Heart left ventricle (tissue), 16 donors: ENCODE measurements at regions not wholly inside any gene's neighbourhood (a gene's known extent, or its start where the extent isn't known, plus 50 kb on each side); places are given as distances from the start of the nearest gene placed in this dataset.

ENCODE experiments used
- ATAC-seq, 4 donors: fragments of 200-7000 bp; cut with Tn5 transposase; one replicate each; pipeline ENCODE4 v1.9.1; 2020 to 2022; ENCODE audit warnings: moderate library complexity in 4 of 4, mild to moderate bottlenecking in 3 of 4, moderate number of reproducible peaks in 1 of 4
- DNase-seq, 5 donors: peaks; one replicate each; pipeline ENCODE4 v3.0.0-alpha.2; 2020
- H3K27ac ChIP-seq, 12 donors: fragments of 200-600 bp; sonication (generic) in 4 of 12; one replicate each; pipeline versions ENCODE4 v1.5.0 to v1.8.0; 2016 to 2022; ENCODE audit warnings: mild to moderate bottlenecking in 2 of 12
- H3K27me3 ChIP-seq, 9 donors: fragments of 200-600 bp; sonication (generic) in 2 of 9; one replicate each; pipeline versions ENCODE4 v1.5.1 to v1.8.0; 2016 to 2022; ENCODE audit warnings: mild to moderate bottlenecking in 3 of 9
- H3K36me3 ChIP-seq, 9 donors: fragments of 200-600 bp; sonication (generic) in 2 of 9; one replicate each; pipeline versions ENCODE4 v1.5.0 to v1.8.0; 2018 to 2022; ENCODE audit warnings: mild to moderate bottlenecking in 2 of 9
- H3K4me1 ChIP-seq, 12 donors: fragments of 200-600 bp; sonication (generic) in 4 of 12; one replicate each; pipeline versions ENCODE4 v1.5.0 to v1.8.0; 2016 to 2022; ENCODE audit warnings: mild to moderate bottlenecking in 3 of 12
- H3K4me3 ChIP-seq, 12 donors: fragments of 200-600 bp; sonication (generic) in 4 of 12; one replicate each; pipeline versions ENCODE4 v1.5.0 to v1.8.0; 2017 to 2022; ENCODE audit warnings: mild to moderate bottlenecking in 9 of 12, moderate library complexity in 4 of 12
- H3K9me3 ChIP-seq, 12 donors: fragments of 200-600 bp; sonication (generic) in 4 of 12; one replicate each; pipeline versions ENCODE4 v1.5.0 to v1.8.0; 2016 to 2022; ENCODE audit warnings: mild to moderate bottlenecking in 1 of 12
- POLR2A ChIP-seq, 2 donors: fragments of 450-650 bp; IDR thresholded peaks; one replicate each; pipeline ENCODE4 v1.6.1; 2017; ENCODE audit warnings: antibody characterized with exemption in 2 of 2, mild to moderate bottlenecking in 2 of 2, moderate library complexity in 2 of 2
- WGBS, 4 donors: extraction: QIAGEN DNeasy Blood & Tissue Kit in 2 of 4; methylation state at CpG; one replicate each; pipeline versions ENCODE4 v1.1.5 to v1.1.7; 2013 to 2018; 5-methylcytosine and 5-hydroxymethylcytosine counted together
- intact Hi-C, 10 donors: fragments of 100-400 bp; cut with DNase I; formaldehyde crosslinking; loops; one replicate each; pipeline versions ENCODE4 v1.11.1 to v1.14.2; 2022
- TF ChIP-seq, protein P1 (sequence below), 12 donors: fragments of 200-600 bp; sonication (generic) in 4 of 12; IDR thresholded peaks; one replicate each; pipeline versions ENCODE4 v1.5.0 to v1.8.0; 2018 to 2022; ENCODE audit warnings: antibody characterized with exemption in 12 of 12, mild to moderate bottlenecking in 5 of 12
- donor health status: ischemic (EF 13 %, LVEDD 7.1; RV severe dilation, severe dysfunction).
- donor health status: healthy with polysubstance abuse.
- donor health status: DM: no; HTN: yes; CAD: no.
- donor health status: DM: no; HTN: no; CAD: no.
- donor health status: ischemic (EF 25% LVEDD 6.9; RV normal size, moderate dysfunction).
- donor health status: ischemic (EF 25% LVEDD 5.7; RV mildly dilated, moderate dysfunction).
- donor health status: healthy.
- donor health status: DM: yes; HTN: yes; CAD: no.
- donor health status: ischemic (EF 35%, LVEDD 5.7; RV mildly dilated, moderate dysfunction).
- donor health status: nonischemic (EF 11% LVEDD 7.7; RV severe dilation, severe dysfunction).
- donor health status: DM: yes; HTN: yes; CAD: no.
- donor health status: PGD.
- donor health status: ischemic (EF 29% LVEDD 5.4; RV normal size, mild dysfunction).
- donor health status: nonischemic (EF 23%, LVEDD 6.1; RV moderate dilation, normal function).

- ATAC-seq (no peak), DNase-seq (no peak)
- 94 to 96% (median 94%) methylated on average over 3 of the region's 3 CpGs for WGBS, 4 donors
- Histone ChIP-seq H3K9me3 (no peaks in the 10 kb centered on the region), H3K27ac (no peak overlapping the region), H3K4me1 (peaks cover 0 to 4% (median 0%) of the 10 kb centered on the region in 12 donors), H3K4me3 (no peak overlapping the region), H3K36me3 (no peaks in the 10 kb centered on the region), H3K27me3 (no peaks in the 10 kb centered on the region)
- TF ChIP-seq, protein P1, sequence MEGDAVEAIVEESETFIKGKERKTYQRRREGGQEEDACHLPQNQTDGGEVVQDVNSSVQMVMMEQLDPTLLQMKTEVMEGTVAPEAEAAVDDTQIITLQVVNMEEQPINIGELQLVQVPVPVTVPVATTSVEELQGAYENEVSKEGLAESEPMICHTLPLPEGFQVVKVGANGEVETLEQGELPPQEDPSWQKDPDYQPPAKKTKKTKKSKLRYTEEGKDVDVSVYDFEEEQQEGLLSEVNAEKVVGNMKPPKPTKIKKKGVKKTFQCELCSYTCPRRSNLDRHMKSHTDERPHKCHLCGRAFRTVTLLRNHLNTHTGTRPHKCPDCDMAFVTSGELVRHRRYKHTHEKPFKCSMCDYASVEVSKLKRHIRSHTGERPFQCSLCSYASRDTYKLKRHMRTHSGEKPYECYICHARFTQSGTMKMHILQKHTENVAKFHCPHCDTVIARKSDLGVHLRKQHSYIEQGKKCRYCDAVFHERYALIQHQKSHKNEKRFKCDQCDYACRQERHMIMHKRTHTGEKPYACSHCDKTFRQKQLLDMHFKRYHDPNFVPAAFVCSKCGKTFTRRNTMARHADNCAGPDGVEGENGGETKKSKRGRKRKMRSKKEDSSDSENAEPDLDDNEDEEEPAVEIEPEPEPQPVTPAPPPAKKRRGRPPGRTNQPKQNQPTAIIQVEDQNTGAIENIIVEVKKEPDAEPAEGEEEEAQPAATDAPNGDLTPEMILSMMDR (IDR thresholded peaks at IDR 0.05), result no peak
- no peak for TF ChIP-seq POLR2A (IDR thresholded peaks at IDR 0.05)
- intact Hi-C loops, result no loop called here
These were observed 52.8 kb upstream of the THUMPD3 start for GRCh38 chr3:9310043-9310442.

DNA sequence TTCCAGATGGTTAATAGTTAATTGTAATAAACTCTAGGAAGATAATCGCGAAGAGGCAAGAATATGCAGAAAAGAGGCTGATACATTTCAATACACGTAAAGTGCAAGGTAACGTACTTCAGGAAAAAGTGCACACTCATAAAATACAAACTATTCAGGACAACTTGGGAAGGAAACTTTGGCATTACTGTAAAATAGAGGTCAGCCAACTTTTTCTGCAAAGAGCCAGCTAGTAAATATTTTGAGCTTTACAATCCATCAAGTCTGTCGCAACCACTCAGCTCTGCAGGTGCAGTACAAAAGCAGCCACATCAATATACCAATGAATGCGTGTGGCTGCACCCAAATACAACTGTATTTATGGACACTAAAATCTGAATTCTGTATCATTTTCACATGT, 51.6 kb upstream of the THUMPD3 start:
- no peak for ATAC-seq
- Histone ChIP-seq H3K36me3 (no peaks in the 10 kb centered on the region), H3K4me3 (no peak overlapping the region), H3K9me3 (no peaks in the 10 kb centered on the region), H3K4me1 (peaks cover 0 to 6% (median 0%) of the 10 kb centered on the region in 12 donors), H3K27ac (no peak overlapping the region), H3K27me3 (no peaks in the 10 kb centered on the region)
- DNase-seq, result no peak
- 89 to 94% (median 92%) methylated on average over 6 of the region's 6 CpGs for WGBS, 4 donors
- TF ChIP-seq, protein P1 (IDR thresholded peaks at IDR 0.05), result no peak
- TF ChIP-seq POLR2A (IDR thresholded peaks at IDR 0.05), result no peak
- intact Hi-C loops, result no loop called here
